ENCODE measurements at regions not wholly inside any gene's neighbourhood (a gene's known extent, or its start where the extent isn't known, plus 50 kb on each side); places are given as distances from the start of the nearest gene placed in this dataset.
"Not testable (repeated sequence)": the region's sequence is repeated elsewhere in the genome, so short reads cannot be mapped to it uniquely, and the experiment has no call there.

GRCh38 chr17:30596948-30597775 is 120.0 kb downstream of the GOSR1 start:
- in situ Hi-C loops (cut with HindIII; ENCODE audit: low sequenced_read_pairs); DNase-seq (ENCODE audit: low spot score): not testable (repeated sequence)

DNA sequence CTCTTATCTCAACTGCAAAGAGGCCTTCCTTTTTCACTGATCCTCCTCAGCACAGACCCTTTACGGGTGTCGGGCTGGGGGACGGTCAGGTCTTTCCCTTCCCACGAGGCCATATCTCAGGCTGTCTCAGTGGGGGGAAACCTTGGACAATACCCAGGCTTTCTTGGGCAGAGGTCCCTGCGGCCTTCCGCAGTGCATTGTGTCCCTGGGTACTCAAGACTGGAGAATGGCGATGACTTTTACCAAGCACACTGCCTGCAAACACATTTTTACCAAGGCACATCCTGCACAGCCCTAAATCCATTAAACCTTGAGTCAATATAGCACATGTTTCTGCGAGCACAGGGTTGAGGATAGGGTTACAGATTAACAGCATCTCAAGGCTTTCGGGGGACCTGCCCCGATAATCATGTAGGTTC is 117.8 kb downstream of the GOSR1 start:
- in situ Hi-C loops (cut with HindIII; ENCODE audit: low sequenced_read_pairs); DNase-seq (ENCODE audit: low spot score): not testable (repeated sequence)

DNA sequence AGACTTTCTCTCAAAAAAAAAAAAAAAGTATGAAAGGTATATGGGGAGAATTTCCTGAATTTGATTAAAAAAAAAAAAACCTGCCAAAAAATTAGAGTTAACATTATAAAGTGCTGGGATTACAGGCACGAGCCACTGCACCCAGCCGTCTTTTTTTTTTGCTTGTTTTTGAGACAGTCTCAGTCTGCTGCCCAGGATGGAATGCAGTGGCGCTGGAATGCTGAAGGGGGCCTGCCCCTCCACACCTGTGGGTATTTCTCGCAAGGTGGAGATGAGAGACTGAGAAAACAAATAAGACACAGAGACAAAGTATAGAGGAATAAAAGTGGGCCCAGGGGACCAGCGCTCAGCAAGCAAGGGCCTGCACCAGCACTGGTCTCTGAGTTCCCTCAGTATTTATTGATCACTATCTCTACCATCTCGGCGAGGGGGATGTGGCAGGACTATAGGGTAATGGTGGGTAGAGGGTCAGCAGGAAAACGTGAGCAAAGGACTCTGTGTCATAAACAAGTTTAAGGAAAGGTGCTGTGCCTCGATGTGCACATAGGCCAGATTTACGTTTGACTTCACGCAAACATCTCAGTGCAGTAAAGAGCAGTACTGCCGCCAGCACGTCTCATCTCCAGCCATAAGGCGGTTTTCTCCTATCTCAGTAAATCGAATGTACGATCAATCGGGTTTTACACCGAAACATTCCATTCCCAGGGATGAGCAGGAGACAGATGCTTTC is 117.2 kb downstream of the GOSR1 start:
- in situ Hi-C loops (cut with HindIII; ENCODE audit: low sequenced_read_pairs): no loop called here
- DNase-seq (ENCODE audit: low spot score): no peak

- DNase-seq (ENCODE audit: low spot score): no peak
- in situ Hi-C loops (cut with HindIII; ENCODE audit: low sequenced_read_pairs): no loop called here
Measured at GRCh38 chr17:30590081-30590733, 113.0 kb downstream of the GOSR1 start.

DNA sequence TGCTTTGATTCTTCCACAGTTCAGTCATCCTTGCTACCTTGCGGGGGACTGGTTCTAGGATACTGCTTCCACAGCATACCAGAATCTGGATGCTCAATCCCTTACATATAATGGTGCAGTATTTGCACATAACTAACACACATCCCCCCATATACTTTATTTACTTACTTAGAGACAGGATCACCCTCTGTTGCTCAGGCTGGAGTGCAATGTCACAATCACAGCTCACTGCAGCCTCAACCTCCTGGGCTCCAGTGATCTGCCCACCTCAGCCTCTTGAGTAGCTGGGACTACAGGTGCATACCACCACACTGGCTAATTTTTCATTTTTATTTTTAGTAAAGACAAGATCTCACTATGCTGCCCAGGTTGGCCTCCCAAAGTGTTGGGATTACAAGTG is 112.2 kb downstream of the GOSR1 start:
- in situ Hi-C loops (cut with HindIII; ENCODE audit: low sequenced_read_pairs): no loop called here
- no peak for DNase-seq (ENCODE audit: low spot score)

- in situ Hi-C loops (cut with HindIII; ENCODE audit: low sequenced_read_pairs): no loop called here
- no peak for DNase-seq (ENCODE audit: low spot score)
Measured at GRCh38 chr17:30588798-30589247, 111.6 kb downstream of the GOSR1 start.

DNA sequence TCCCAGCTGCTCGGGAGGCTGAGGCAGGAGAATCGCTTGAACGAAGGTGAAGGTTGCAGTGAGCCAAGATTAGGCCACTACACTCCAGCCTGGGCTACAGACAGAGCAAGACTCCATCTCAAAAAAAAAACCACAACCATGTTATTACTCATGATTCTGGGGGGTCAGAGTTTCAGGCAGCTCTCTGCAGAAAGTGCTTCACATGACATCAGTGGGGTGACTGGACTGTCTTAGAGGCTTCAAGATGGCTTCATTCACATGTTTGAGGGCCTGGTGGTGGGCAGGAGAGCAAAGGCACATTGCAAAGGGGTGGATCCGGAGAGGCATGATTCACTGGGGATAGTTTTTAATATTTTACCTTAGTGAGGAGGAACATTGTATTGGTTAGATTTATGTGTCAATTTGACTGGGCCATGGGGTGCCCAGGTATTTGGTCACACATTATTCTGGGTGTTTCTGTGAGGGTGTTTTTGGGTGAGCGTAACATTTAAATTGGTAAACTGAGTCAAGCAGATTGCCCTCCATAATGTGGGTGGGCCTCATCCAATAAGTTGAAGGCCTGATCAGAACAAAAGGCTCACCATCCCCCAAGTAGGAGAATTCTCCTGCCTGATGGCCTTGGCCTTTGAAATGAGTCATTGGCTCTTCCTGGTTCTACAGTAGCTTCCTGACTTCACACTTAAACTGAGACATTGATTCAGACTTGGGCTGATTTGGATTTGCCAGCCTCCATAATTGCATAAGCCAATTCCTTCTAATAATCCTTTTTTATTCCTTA is 109.8 kb downstream of the GOSR1 start:
- DNase-seq (ENCODE audit: low spot score): no peak
- in situ Hi-C loops (cut with HindIII; ENCODE audit: low sequenced_read_pairs): no loop called here

GRCh38 chr17:30584810-30585209 is 107.6 kb downstream of the GOSR1 start:
- in situ Hi-C loops (cut with HindIII; ENCODE audit: low sequenced_read_pairs): no loop called here
- no peak for DNase-seq (ENCODE audit: low spot score)

DNA sequence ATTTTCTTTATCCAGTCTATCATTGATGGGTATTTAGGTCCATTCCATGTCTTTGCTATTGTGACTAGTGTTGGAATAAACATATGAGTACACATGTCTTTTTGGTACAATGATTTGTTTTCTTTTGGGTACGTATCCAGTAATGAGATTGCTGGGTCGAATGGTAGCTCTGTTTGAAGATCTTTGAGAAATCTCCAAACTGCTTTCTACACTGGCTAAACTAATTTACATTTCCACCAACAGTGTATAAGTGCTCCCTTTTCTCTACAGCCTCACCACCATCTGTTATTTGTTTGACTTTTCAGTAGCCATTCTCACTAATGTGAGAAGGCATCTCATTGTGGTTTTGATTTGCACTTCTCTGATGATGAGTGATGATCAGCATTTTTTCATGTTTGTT is 103.7 kb downstream of the GOSR1 start:
- DNase-seq (ENCODE audit: low spot score): no peak
- in situ Hi-C loops (cut with HindIII; ENCODE audit: low sequenced_read_pairs): no loop called here

GRCh38 chr17:30579610-30580315 is 102.6 kb downstream of the GOSR1 start:
- DNase-seq (ENCODE audit: low spot score): no peak
- in situ Hi-C loops (cut with HindIII; ENCODE audit: low sequenced_read_pairs): no loop called here

GRCh38 chr17:30578015-30578717 is 101.0 kb downstream of the GOSR1 start:
- in situ Hi-C loops (cut with HindIII; ENCODE audit: low sequenced_read_pairs); DNase-seq (ENCODE audit: low spot score): not testable (repeated sequence)

All from G401 (cell line).